ENCODE measurements at regions not wholly inside any gene's neighbourhood (a gene's known extent, or its start where the extent isn't known, plus 50 kb on each side); places are given as distances from the start of the nearest gene placed in this dataset.
"Not testable (repeated sequence)": the region's sequence is repeated elsewhere in the genome, so short reads cannot be mapped to it uniquely, and the experiment has no call there.

- DNase-seq (ENCODE audit: low read depth), result no peak
These were observed 330.0 kb downstream of the ANTXR2 start for GRCh38 chr4:79743014-79743413.

GRCh38 chr4:79739912-79740311 is 331.9 kb upstream of the GK2 start:
- DNase-seq (ENCODE audit: low read depth), result no peak

- DNase-seq (ENCODE audit: low read depth), result no peak
These were observed 315.5 kb upstream of the GK2 start for GRCh38 chr4:79723507-79723906.

GRCh38 chr4:79700356-79700755 is 292.3 kb upstream of the GK2 start:
- no peak for DNase-seq (ENCODE audit: low read depth)

- DNase-seq (ENCODE audit: low read depth), result no peak
These were observed 289.4 kb upstream of the GK2 start for GRCh38 chr4:79697444-79697843.

GRCh38 chr4:79696534-79696933 is 288.5 kb upstream of the GK2 start:
- DNase-seq (ENCODE audit: low read depth), result not testable (repeated sequence)

GRCh38 chr4:79695848-79696247 is 287.8 kb upstream of the GK2 start:
- no peak for DNase-seq (ENCODE audit: low read depth)

GRCh38 chr4:79689740-79690139 is 281.7 kb upstream of the GK2 start:
- DNase-seq (ENCODE audit: low read depth), result no peak

- DNase-seq (ENCODE audit: low read depth), result no peak
These were observed 280.7 kb upstream of the GK2 start for GRCh38 chr4:79688691-79689090.

GRCh38 chr4:79687006-79687405 is 279.0 kb upstream of the GK2 start:
- DNase-seq (ENCODE audit: low read depth), result no peak

- no peak for DNase-seq (ENCODE audit: low read depth)
These were observed 277.5 kb upstream of the GK2 start for GRCh38 chr4:79685542-79685941.

- DNase-seq (ENCODE audit: low read depth), result no peak
These were observed 276.5 kb upstream of the GK2 start for GRCh38 chr4:79684516-79684915.

- no peak for DNase-seq (ENCODE audit: low read depth)
These were observed 274.9 kb upstream of the GK2 start for GRCh38 chr4:79682801-79683530.

GRCh38 chr4:79682161-79682560 is 274.1 kb upstream of the GK2 start:
- DNase-seq (ENCODE audit: low read depth), result no peak

GRCh38 chr4:79679859-79680258 is 271.8 kb upstream of the GK2 start:
- no peak for DNase-seq (ENCODE audit: low read depth)

- DNase-seq (ENCODE audit: low read depth), result peak; percentile 39
These were observed 270.6 kb upstream of the GK2 start for GRCh38 chr4:79678472-79679202.

GRCh38 chr4:79676705-79677104 is 268.7 kb upstream of the GK2 start:
- no peak for DNase-seq (ENCODE audit: low read depth)

- not testable (repeated sequence) for DNase-seq (ENCODE audit: low read depth)
These were observed 266.9 kb upstream of the GK2 start for GRCh38 chr4:79674906-79675305.

- DNase-seq (ENCODE audit: low read depth), result no peak
These were observed 265.9 kb upstream of the GK2 start for GRCh38 chr4:79673898-79674297.

GRCh38 chr4:79673377-79673776 is 265.3 kb upstream of the GK2 start:
- no peak for DNase-seq (ENCODE audit: low read depth)

GRCh38 chr4:79666875-79667274 is 258.8 kb upstream of the GK2 start:
- no peak for DNase-seq (ENCODE audit: low read depth)

- DNase-seq (ENCODE audit: low read depth), result no peak
These were observed 258.1 kb upstream of the GK2 start for GRCh38 chr4:79666112-79666511.

- DNase-seq (ENCODE audit: low read depth), result no peak
These were observed 255.8 kb upstream of the GK2 start for GRCh38 chr4:79663865-79664264.

GRCh38 chr4:79663141-79663540 is 255.1 kb upstream of the GK2 start:
- no peak for DNase-seq (ENCODE audit: low read depth)

Data from CMK (cell line).